ENCODE measurements at regions not wholly inside any gene's neighbourhood (a gene's known extent, or its start where the extent isn't known, plus 50 kb on each side); places are given as distances from the start of the nearest gene placed in this dataset.

- ChIA-PET CTCF (no interaction called here), POLR2A (no interaction called here)
- no peaks in the 10 kb centered on the region for H3K36me3 ChIP-seq (ENCODE audit: control insufficient read depth, insufficient read depth, low read length)
- no peak for DNase-seq (ENCODE audit: low read depth)
- no peak for TF ChIP-seq CTCF (IDR thresholded peaks at IDR 0.05; ENCODE audit: insufficient read depth, low read depth, low read length)
- no peaks in the 10 kb centered on the region for H3K27me3 ChIP-seq (ENCODE audit: control insufficient read depth, insufficient read depth, low read length)
- H3K4me3 ChIP-seq (ENCODE audit: low read depth, low read length) = no peak overlapping the region
Measured at GRCh38 chr2:223418604-223419199, 183.5 kb downstream of the SCG2 start.

GRCh38 chr2:223420048-223420447, 182.1 kb downstream of the SCG2 start:
- CTCF ChIA-PET = no interaction called here
- POLR2A ChIA-PET = no interaction called here

GRCh38 chr2:223431479-223431878, 170.7 kb downstream of the SCG2 start:
- H3K36me3 ChIP-seq (ENCODE audit: control insufficient read depth, insufficient read depth, low read length) = no peaks in the 10 kb centered on the region
- no peak for DNase-seq (ENCODE audit: low read depth)
- H3K27me3 ChIP-seq (ENCODE audit: control insufficient read depth, insufficient read depth, low read length) = no peaks in the 10 kb centered on the region
- H3K4me3 ChIP-seq (ENCODE audit: low read depth, low read length) = no peak overlapping the region
- no peak for TF ChIP-seq CTCF (IDR thresholded peaks at IDR 0.05; ENCODE audit: insufficient read depth, low read depth, low read length)
- POLR2A ChIA-PET = no interaction called here
- CTCF ChIA-PET = no interaction called here

More at GRCh38 chr2:223420048-223420447, 182.1 kb downstream of the SCG2 start:
- Histone ChIP-seq H3K36me3 (ENCODE audit: control insufficient read depth, insufficient read depth, low read length) (no peaks in the 10 kb centered on the region), H3K27me3 (ENCODE audit: control insufficient read depth, insufficient read depth, low read length) (no peaks in the 10 kb centered on the region), H3K4me3 (ENCODE audit: low read depth, low read length) (no peak overlapping the region)
- TF ChIP-seq CTCF (IDR thresholded peaks at IDR 0.05; ENCODE audit: insufficient read depth, low read depth, low read length) = no peak
- no peak for DNase-seq (ENCODE audit: low read depth)

- H3K27me3 ChIP-seq (ENCODE audit: control insufficient read depth, insufficient read depth, low read length) = no peaks in the 10 kb centered on the region
- no peak for TF ChIP-seq CTCF (IDR thresholded peaks at IDR 0.05; ENCODE audit: insufficient read depth, low read depth, low read length)
- no peaks in the 10 kb centered on the region for H3K36me3 ChIP-seq (ENCODE audit: control insufficient read depth, insufficient read depth, low read length)
- ChIA-PET CTCF (no interaction called here), POLR2A (no interaction called here)
- H3K4me3 ChIP-seq (ENCODE audit: low read depth, low read length) = no peak overlapping the region
- no peak for DNase-seq (ENCODE audit: low read depth)
Measured at GRCh38 chr2:223433461-223433860, 168.7 kb downstream of the SCG2 start.

GRCh38 chr2:223437788-223438187, 164.4 kb downstream of the SCG2 start:
- ChIA-PET CTCF (no interaction called here), POLR2A (no interaction called here)
- H3K27me3 ChIP-seq (ENCODE audit: control insufficient read depth, insufficient read depth, low read length) = no peaks in the 10 kb centered on the region
- no peak for DNase-seq (ENCODE audit: low read depth)
- H3K4me3 ChIP-seq (ENCODE audit: low read depth, low read length) = no peak overlapping the region
- TF ChIP-seq CTCF (IDR thresholded peaks at IDR 0.05; ENCODE audit: insufficient read depth, low read depth, low read length) = no peak
- H3K36me3 ChIP-seq (ENCODE audit: control insufficient read depth, insufficient read depth, low read length) = no peaks in the 10 kb centered on the region
